ENCODE measurements at regions not wholly inside any gene's neighbourhood (a gene's known extent, or its start where the extent isn't known, plus 50 kb on each side); places are given as distances from the start of the nearest gene placed in this dataset.
A peak's percentile ranks its signal among the peaks of the same experiment; 100 is the strongest.
"Not testable (repeated sequence)": the region's sequence is repeated elsewhere in the genome, so short reads cannot be mapped to it uniquely, and the experiment has no call there.

- not testable (repeated sequence) for DNase-seq
Measured at GRCh38 chr5:82944267-82944666, 132.9 kb downstream of the TMEM167A start.

GRCh38 chr5:82942083-82942881, 134.9 kb downstream of the TMEM167A start:
- DNase-seq = no peak

GRCh38 chr5:82938901-82939725, 138.1 kb downstream of the TMEM167A start:
- DNase-seq = peak; percentile 36

GRCh38 chr5:82932473-82933220, 144.5 kb downstream of the TMEM167A start:
- DNase-seq = not testable (repeated sequence)

GRCh38 chr5:82931110-82931509, 146.1 kb downstream of the TMEM167A start:
- DNase-seq = peak; percentile 23

GRCh38 chr5:82925061-82925411, 152.2 kb downstream of the TMEM167A start:
- peak; percentile 73 for DNase-seq

- DNase-seq = peak; percentile 44
Measured at GRCh38 chr5:82924226-82925060, 152.8 kb downstream of the TMEM167A start.

GRCh38 chr5:82922086-82922734, 155.0 kb downstream of the TMEM167A start:
- DNase-seq = no peak

GRCh38 chr5:82918311-82919031, 158.7 kb downstream of the TMEM167A start:
- DNase-seq = peak; percentile 84

GRCh38 chr5:82917584-82917983, 159.6 kb downstream of the TMEM167A start:
- DNase-seq = no peak

GRCh38 chr5:82913971-82914370, 163.2 kb downstream of the TMEM167A start:
- DNase-seq = no peak

- DNase-seq = no peak
Measured at GRCh38 chr5:82912462-82912861, 164.7 kb downstream of the TMEM167A start.

- no peak for DNase-seq
Measured at GRCh38 chr5:82911910-82912309, 165.3 kb downstream of the TMEM167A start.

GRCh38 chr5:82910905-82911304, 166.3 kb downstream of the TMEM167A start:
- DNase-seq = no peak

- DNase-seq = no peak
Measured at GRCh38 chr5:82910491-82910890, 166.7 kb downstream of the TMEM167A start.

- no peak for DNase-seq
Measured at GRCh38 chr5:82909771-82910170, 167.4 kb downstream of the TMEM167A start.

GRCh38 chr5:82905986-82906385, 171.2 kb downstream of the TMEM167A start:
- DNase-seq = no peak

GRCh38 chr5:82901281-82901888, 175.8 kb downstream of the TMEM167A start:
- DNase-seq = no peak

GRCh38 chr5:82894716-82895115, 182.5 kb downstream of the TMEM167A start:
- no peak for DNase-seq

GRCh38 chr5:82889088-82889487, 188.1 kb downstream of the TMEM167A start:
- DNase-seq = no peak

- DNase-seq = peak; percentile 89
Measured at GRCh38 chr5:82886911-82887310, 190.3 kb downstream of the TMEM167A start.

Data from kidney glomerular epithelial cell (primary cell).